ENCODE measurements at regions not wholly inside any gene's neighbourhood (a gene's known extent, or its start where the extent isn't known, plus 50 kb on each side); places are given as distances from the start of the nearest gene placed in this dataset.
A peak's percentile ranks its signal among the peaks of the same experiment; 100 is the strongest.

GRCh38 chr2:139142252-139142880, 362.2 kb upstream of the NXPH2 start:
- intact Hi-C loops (cut with DNase I; ENCODE audit: low total_unique reads) = no loop called here
- TF ChIP-seq CTCF (IDR thresholded peaks at IDR 0.05) (no peak), POLR2A (IDR thresholded peaks at IDR 0.05) (no peak), EP300 (IDR thresholded peaks at IDR 0.05) (no peak), POLR2AphosphoS5 (IDR thresholded peaks at IDR 0.05) (no peak)
- H3K27me3 ChIP-seq = no peaks in the 10 kb centered on the region
- no peaks in the 10 kb centered on the region for H3K36me3 ChIP-seq
- no peak overlapping the region for H3K4me3 ChIP-seq
- H3K27ac ChIP-seq = no peak overlapping the region
- WGBS, 5 donors = 35 to 44% (median 41%) methylated on average over 2 of the region's 2 CpGs
- no peaks in the 10 kb centered on the region for H3K4me1 ChIP-seq
- H3K9me3 ChIP-seq = no peaks in the 10 kb centered on the region
- peak in 1 of 2 donors; percentile 68 for DNase-seq

GRCh38 chr2:139124271-139124670, 344.1 kb upstream of the NXPH2 start:
- Histone ChIP-seq H3K4me3 (no peak overlapping the region), H3K9me3 (peaks cover 0 to 14% (median 5%) of the 10 kb centered on the region in 4 donors), H3K4me1 (no peaks in the 10 kb centered on the region), H3K27me3 (no peaks in the 10 kb centered on the region), H3K36me3 (no peaks in the 10 kb centered on the region), H3K27ac (no peak overlapping the region)
- TF ChIP-seq POLR2A (IDR thresholded peaks at IDR 0.05) (no peak), CTCF (IDR thresholded peaks at IDR 0.05) (no peak), EP300 (IDR thresholded peaks at IDR 0.05) (no peak), POLR2AphosphoS5 (IDR thresholded peaks at IDR 0.05) (no peak)
- intact Hi-C loops (cut with DNase I; ENCODE audit: low total_unique reads) = no loop called here
- DNase-seq = no peak

GRCh38 chr2:139123795-139124194, 343.6 kb upstream of the NXPH2 start:
- Histone ChIP-seq H3K9me3 (peaks cover 0 to 13% (median 4%) of the 10 kb centered on the region in 4 donors), H3K27ac (no peak overlapping the region), H3K27me3 (no peaks in the 10 kb centered on the region), H3K36me3 (no peaks in the 10 kb centered on the region), H3K4me3 (no peak overlapping the region), H3K4me1 (no peaks in the 10 kb centered on the region)
- intact Hi-C loops (cut with DNase I; ENCODE audit: low total_unique reads) = no loop called here
- WGBS, 5 donors = 44 to 55% (median 47%) methylated on average over 1 of the region's 1 CpG
- no peak for TF ChIP-seq CTCF (IDR thresholded peaks at IDR 0.05)
- TF ChIP-seq EP300 (IDR thresholded peaks at IDR 0.05) = no peak
- TF ChIP-seq POLR2AphosphoS5 (IDR thresholded peaks at IDR 0.05) = no peak
- TF ChIP-seq POLR2A (IDR thresholded peaks at IDR 0.05) = no peak
- no peak for DNase-seq

- no peak for TF ChIP-seq CTCF (IDR thresholded peaks at IDR 0.05)
- no peak for TF ChIP-seq EP300 (IDR thresholded peaks at IDR 0.05)
- no peak for TF ChIP-seq POLR2A (IDR thresholded peaks at IDR 0.05)
- TF ChIP-seq POLR2AphosphoS5 (IDR thresholded peaks at IDR 0.05) = no peak
- 67 to 80% (median 75%) methylated on average over 7 of the region's 7 CpGs for WGBS, 5 donors
These were observed 342.5 kb upstream of the NXPH2 start for GRCh38 chr2:139122711-139123158.

More at GRCh38 chr2:139122711-139123158, 342.5 kb upstream of the NXPH2 start:
- no peaks in the 10 kb centered on the region for H3K27me3 ChIP-seq
- intact Hi-C loops (cut with DNase I; ENCODE audit: low total_unique reads) = no loop called here
- H3K27ac ChIP-seq = no peak overlapping the region
- no peaks in the 10 kb centered on the region for H3K4me1 ChIP-seq
- H3K9me3 ChIP-seq = peaks cover 0 to 3% (median 0%) of the 10 kb centered on the region in 4 donors
- DNase-seq = no peak
- no peak overlapping the region for H3K4me3 ChIP-seq
- H3K36me3 ChIP-seq = no peaks in the 10 kb centered on the region
